HL-60/S4 treated with phorbol 12-myristate 13-acetate at 8.2 ng/mL for 4 days and 3 days (cell line): ENCODE measurements at regions not wholly inside any gene's neighbourhood (a gene's known extent, or its start where the extent isn't known, plus 50 kb on each side); places are given as distances from the start of the nearest gene placed in this dataset.
"Not testable (repeated sequence)": the region's sequence is repeated elsewhere in the genome, so short reads cannot be mapped to it uniquely, and the experiment has no call there.

ENCODE experiments used
- in situ Hi-C: fragments of 300-500 bp; cut with MboI; formaldehyde crosslinking; loops from 2 replicates; pipeline ENCODE4 v1.15.0; 2022; ENCODE audit warnings: low sequenced_read_pairs

DNA sequence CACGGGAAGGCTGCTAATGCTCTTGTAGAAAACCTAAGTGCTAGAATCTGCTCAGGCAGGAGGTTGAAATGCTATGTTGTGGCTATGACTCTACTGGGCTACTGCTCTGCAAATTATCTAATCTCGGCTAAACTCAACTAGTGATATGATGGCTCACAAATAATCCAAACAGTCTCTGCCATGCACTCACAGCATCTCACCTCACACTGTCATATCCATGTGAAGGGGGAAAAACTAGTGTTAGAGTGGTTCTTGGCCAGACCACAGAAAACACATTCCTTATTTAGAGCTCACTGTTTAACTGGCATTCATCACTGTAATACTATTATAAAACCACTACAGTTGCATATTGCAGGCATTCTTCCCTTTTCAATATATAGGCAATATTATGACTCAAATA is 81.8 kb upstream of the DST start:
- in situ Hi-C loops, result no loop called here

GRCh38 chr6:56720882-56721281 is 78.2 kb upstream of the DST start:
- in situ Hi-C loops, result no loop called here

GRCh38 chr6:56720202-56720601 is 77.5 kb upstream of the DST start:
- in situ Hi-C loops, result not testable (repeated sequence)

DNA sequence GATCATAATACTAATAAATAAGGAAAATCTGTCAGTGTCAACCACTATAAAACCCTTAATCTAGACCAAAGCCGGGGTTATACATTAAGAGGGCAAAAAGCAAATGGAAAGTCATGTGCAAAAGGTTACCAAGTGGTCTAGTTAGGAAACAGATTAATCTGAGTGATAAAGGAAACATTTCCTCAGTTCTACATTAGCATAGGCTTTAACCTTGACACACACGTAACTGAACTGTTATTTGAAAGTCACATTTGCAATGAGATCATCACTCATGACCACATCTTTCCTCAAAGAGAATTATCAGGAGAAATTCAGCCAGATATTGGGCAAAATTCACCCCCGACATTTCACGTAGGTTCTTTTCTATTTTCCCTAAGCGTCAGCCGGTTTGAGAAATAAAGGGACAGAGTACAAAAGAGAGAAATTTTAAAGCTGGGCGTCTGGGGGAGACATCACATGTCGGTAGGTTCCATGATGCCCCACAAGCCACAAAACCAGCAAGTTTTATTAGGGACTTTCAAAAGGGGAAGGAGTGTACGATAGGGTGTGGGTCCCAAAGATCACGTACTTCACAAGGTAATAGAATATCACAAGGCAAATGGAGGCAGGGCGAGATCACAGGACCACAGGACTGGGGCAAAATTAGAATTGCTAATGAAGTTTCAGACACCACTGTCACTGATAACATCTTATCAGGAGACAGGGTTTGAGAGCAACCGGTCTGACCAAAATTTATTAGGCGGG is 76.8 kb upstream of the DST start:
- in situ Hi-C loops, result not testable (repeated sequence)

GRCh38 chr6:56718236-56718635 is 75.5 kb upstream of the DST start:
- in situ Hi-C loops, result no loop called here

- in situ Hi-C loops, result no loop called here
Measured at GRCh38 chr6:56716229-56716628, 73.5 kb upstream of the DST start.

- in situ Hi-C loops, result no loop called here
Measured at GRCh38 chr6:56715741-56716140, 73.1 kb upstream of the DST start.

GRCh38 chr6:56714982-56715456 is 72.3 kb upstream of the DST start:
- in situ Hi-C loops, result no loop called here

DNA sequence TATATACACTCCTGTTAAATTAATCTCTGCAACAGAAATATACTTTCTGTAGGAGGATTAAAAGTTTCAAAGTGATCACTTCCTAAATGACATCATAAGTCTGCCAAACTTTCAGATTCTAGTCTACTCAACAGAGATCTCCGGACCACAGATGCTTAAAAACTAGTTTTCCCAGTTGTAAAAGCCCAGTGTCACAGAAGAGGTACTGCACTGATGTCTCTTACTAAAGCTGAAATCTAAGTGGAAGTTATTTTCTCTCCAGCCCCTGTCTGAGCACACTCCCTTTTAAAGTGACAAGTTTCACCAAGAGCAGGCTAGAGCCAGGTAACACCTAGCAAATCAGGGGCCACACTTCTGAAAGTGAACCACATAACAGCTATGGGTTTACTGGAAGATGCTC is 71.6 kb upstream of the DST start:
- in situ Hi-C loops, result no loop called here

DNA sequence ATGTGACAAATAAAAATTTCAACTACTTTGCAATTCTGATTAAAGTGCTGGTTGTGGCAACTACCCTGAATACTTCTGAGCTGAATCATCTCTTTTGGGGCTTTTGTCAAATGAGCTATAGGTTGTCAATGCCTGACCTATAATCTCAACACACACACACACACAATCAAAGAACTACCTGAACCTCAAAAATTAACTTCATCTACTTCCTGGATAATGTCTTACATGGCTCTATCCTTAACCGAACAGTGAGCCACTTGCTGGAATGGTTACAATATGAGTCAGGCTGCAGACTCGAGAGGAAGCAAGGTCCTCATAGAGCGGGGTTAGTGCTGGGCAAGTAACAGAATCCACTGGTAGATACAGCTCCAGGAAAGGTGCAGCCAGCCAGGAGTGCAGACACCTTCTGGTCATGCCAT is 70.6 kb upstream of the DST start:
- in situ Hi-C loops, result no loop called here

DNA sequence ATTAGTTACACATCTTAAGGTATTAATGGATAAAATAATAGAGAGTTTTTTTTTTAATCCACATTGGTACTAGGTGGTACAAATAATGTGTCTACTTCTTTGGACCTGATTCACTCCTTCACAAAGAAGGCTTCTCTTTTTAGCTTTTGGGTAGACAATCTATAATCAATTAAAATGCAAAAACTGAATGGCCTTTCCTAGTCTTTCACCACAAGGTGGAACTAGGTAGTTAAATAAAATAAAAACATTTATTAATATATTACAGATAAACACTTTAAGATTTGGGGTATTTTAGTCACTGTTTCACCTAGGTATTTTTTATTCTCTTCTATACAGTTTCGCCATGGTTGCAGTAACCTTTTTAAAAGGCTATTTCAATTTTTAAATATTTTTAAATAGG is 68.3 kb upstream of the DST start:
- in situ Hi-C loops, result no loop called here

GRCh38 chr6:56709650-56710049 is 67.0 kb upstream of the DST start:
- in situ Hi-C loops, result no loop called here

- in situ Hi-C loops, result no loop called here
Measured at GRCh38 chr6:56708810-56709597, 66.3 kb upstream of the DST start.

GRCh38 chr6:56706981-56707726 is 64.5 kb upstream of the DST start:
- in situ Hi-C loops, result no loop called here

DNA sequence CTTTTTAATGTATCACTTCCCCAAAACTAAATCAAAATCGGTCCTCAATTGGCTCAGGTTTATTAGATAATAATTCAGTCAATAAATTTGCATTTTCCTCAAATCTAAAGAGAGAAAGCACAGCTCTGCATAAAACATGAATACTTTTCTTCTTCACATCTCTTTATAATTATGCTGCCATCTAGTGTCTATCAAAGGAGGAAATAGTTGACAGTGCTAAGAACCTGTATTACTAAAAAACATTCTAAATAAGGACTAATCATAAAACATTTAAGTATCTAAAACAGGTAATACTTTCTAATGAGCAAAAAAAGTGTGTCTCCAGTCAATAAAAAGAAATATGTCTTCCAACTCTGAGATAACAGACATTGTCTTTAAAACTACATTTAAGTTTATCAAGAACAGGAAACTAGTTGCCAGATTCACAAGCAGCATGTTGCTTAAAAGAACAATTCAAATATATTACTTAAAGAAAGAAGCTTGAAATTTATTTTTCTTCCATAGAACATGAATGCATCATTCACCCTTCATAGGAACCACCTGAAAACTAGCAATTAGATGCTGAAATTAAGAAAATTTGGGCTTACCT is 56.5 kb upstream of the DST start:
- in situ Hi-C loops, result no loop called here

- in situ Hi-C loops, result no loop called here
Measured at GRCh38 chr6:56695702-56696101, 53.0 kb upstream of the DST start.

GRCh38 chr6:56694002-56694401 is 51.3 kb upstream of the DST start:
- in situ Hi-C loops, result no loop called here

DNA sequence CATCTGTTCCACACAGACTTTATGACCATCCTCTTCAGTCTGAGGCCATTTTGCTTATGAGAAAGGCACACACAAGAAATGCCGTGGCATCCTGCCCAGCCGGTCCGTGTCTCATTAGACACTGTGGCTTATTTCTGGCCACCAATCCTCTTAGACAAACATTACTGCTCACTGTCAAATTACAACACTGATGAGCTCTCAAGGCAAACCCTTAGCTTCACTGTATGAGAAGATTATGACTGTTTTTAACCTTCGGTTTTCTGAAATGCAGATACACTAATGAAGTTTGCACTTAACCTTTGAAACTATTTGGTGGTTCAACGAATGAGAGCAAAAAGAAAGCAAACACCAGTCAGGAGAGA is 50.5 kb upstream of the DST start:
- in situ Hi-C loops, result no loop called here

DNA sequence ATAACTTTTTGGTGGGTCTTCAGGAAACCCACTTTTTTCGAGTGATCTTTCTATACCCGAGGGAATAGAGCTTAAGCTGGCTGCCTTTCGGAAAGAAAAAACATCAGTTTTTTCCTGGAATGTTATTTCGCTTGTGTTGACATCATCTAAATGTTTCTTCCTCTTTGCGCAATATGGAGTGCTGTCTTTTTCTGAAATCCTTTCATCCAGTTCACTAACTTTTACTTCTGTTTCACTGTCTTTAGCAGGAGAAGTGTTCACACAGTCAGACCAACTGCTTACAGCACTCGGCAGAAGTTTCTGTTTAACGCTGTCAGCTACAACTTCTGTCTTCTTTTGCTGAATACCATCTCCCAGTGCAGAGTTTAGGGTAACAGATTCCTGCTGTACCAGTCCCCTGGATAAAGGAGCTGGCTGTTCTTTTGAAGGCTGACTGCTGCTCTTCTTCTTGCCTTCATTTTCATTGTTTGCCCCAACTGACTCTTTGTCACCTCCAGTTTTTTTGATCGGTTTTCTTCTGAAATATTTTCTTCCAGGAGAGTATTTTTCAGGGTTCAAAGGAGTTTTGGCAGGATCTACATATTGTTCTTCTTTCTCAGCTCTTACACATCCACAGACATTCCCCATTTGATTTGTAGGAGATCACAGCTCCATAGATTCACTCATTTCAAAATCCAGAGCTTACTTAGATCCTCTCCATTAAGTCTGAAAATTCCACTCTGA is 50.0 kb upstream of the DST start:
- in situ Hi-C loops, result no loop called here
